ENCODE measurements at regions not wholly inside any gene's neighbourhood (a gene's known extent, or its start where the extent isn't known, plus 50 kb on each side); places are given as distances from the start of the nearest gene placed in this dataset.

- DNase-seq (ENCODE audit: low read depth in 2 of 2) = peak in 1 of 2 donors; percentile 2
- TF ChIP-seq CTCF (IDR thresholded peaks at IDR 0.05; ENCODE audit: low read depth, low read length) = no peak
- H3K4me3 ChIP-seq (replicated peaks in 1 of 2; ENCODE audit: low read depth in 2 of 2, low read length in 2 of 2) = no peak overlapping the region
Observed at GRCh38 chr4:24330573-24330972, 253.8 kb downstream of the DHX15 start.

DNA sequence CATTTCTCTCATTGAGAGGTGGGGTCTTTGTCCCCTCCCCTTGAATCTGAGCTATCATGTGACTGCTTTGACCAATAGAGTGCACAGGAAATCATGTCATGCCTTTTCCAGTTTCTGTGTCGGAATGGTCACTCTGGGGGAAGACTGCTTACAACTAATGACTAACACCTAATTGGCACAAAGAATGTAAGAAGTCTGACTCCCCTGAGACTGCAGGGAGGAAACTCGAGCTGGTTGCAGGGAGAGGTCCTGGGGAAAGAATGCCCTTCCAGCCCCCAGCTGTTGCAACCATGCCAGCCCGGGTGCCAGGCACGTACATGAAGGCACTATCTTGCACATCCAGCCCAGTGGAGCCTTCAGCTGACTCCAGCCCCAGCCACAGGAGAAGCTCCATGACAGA lies 254.2 kb downstream of the DHX15 start:
- no peak overlapping the region for H3K4me3 ChIP-seq (replicated peaks in 1 of 2; ENCODE audit: low read depth in 2 of 2, low read length in 2 of 2)
- TF ChIP-seq CTCF (IDR thresholded peaks at IDR 0.05; ENCODE audit: low read depth, low read length) = no peak
- DNase-seq (ENCODE audit: low read depth in 2 of 2) = peak; percentile 26 to 52

- TF ChIP-seq CTCF (IDR thresholded peaks at IDR 0.05; ENCODE audit: low read depth, low read length) = no peak
- DNase-seq (ENCODE audit: low read depth in 2 of 2) = no peak
- no peak overlapping the region for H3K4me3 ChIP-seq (replicated peaks in 1 of 2; ENCODE audit: low read depth in 2 of 2, low read length in 2 of 2)
Observed at GRCh38 chr4:24328711-24329110, 255.6 kb downstream of the DHX15 start.

DNA sequence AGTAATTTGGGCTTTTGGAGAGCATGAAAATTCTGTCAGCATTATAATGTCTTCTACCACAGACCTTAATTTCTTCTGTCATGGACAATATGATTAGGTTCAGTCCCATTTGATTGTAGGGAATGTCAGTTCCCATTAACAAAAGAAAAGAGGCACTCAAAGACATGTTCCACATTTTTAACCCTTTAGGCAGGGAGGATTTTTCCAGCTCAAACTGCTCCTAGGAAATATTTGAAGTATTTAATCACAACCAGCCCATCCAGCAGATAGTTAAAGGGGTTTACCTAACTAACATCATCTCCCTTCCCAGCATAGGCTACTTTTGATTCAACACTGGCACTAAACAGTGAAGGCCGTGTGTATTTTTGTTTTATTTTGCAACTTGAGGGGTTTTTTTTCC lies 256.0 kb downstream of the DHX15 start:
- TF ChIP-seq CTCF (IDR thresholded peaks at IDR 0.05; ENCODE audit: low read depth, low read length) = no peak
- H3K4me3 ChIP-seq (replicated peaks in 1 of 2; ENCODE audit: low read depth in 2 of 2, low read length in 2 of 2) = no peak overlapping the region
- DNase-seq (ENCODE audit: low read depth in 2 of 2) = no peak

DNA sequence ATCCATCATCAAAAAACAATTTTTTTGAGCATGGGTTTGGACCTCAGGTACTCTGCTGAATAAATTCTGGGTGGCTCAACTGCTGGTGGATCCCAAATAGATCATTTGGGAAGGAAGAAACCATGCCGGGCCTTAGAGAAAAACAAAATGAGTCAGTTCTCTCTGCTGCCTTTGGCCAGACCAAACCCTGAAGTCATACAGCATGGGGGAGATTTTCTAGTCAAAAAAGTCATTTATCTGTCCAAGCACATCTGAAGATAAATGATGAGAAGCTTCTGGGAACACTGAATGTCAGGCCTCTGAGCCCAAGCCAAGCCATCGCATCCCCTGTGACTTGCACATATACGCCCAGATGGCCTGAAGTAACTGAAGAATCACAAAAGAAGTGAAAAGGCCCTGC lies 261.4 kb downstream of the DHX15 start:
- DNase-seq (ENCODE audit: low read depth in 2 of 2) = peak in 1 of 2 donors; percentile 12
- TF ChIP-seq CTCF (IDR thresholded peaks at IDR 0.05; ENCODE audit: low read depth, low read length) = no peak
- no peak overlapping the region for H3K4me3 ChIP-seq (replicated peaks in 1 of 2; ENCODE audit: low read depth in 2 of 2, low read length in 2 of 2)

DNA sequence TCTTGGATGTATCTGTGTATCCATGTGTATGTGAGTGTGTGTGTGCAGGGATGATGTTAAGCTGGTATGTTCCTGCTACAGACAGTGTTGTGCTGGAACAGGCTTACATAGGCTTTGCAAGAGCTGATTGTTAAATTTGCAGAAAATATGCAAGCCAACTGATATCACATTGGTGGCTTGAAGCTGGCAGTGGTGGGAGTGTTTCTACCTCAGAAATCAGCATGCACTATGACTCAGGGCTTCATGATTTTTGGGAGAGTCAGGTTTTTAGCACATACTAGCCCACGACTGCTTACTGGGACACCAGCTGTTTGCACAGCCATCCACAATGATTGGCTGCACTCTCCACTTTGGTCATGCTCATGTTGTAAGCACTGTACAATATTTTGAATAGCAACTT lies 261.8 kb downstream of the DHX15 start:
- no peak for TF ChIP-seq CTCF (IDR thresholded peaks at IDR 0.05; ENCODE audit: low read depth, low read length)
- DNase-seq (ENCODE audit: low read depth in 2 of 2) = peak; percentile 2 to 11
- H3K4me3 ChIP-seq (replicated peaks in 1 of 2; ENCODE audit: low read depth in 2 of 2, low read length in 2 of 2) = no peak overlapping the region

DNA sequence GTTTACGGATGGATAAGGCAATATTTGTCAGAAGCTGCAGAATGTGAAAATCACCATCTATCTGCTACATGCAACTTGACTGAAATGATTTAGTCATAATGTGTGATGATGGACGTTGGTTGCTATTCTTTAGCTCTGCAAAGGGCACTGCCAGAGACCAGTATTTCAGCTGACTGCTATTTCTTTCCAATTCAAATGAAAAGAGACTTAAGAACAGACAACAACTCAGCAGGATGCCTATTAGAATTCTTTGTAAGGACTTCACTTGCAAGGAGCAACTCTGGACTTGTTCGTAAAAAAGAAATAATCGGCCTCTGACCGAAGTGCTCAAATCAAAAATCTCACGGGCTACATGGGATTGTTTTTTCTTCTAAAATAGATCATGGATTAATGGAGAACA lies 262.7 kb downstream of the DHX15 start:
- no peak for TF ChIP-seq CTCF (IDR thresholded peaks at IDR 0.05; ENCODE audit: low read depth, low read length)
- no peak overlapping the region for H3K4me3 ChIP-seq (replicated peaks in 1 of 2; ENCODE audit: low read depth in 2 of 2, low read length in 2 of 2)
- DNase-seq (ENCODE audit: low read depth in 2 of 2) = no peak

All from cardiac fibroblast (primary cell).